Loucy (cell line): ENCODE measurements at regions not wholly inside any gene's neighbourhood (a gene's known extent, or its start where the extent isn't known, plus 50 kb on each side); places are given as distances from the start of the nearest gene placed in this dataset.
A peak's percentile ranks its signal among the peaks of the same experiment; 100 is the strongest.

Experiments
- H2AFZ ChIP-seq: fragments of 200-600 bp; sonication (generic); 2 replicates; pipeline ENCODE4 v1.6.0; 2016; ENCODE audit warnings: antibody characterized with exemption, mild to moderate bottlenecking, low read length, moderate library complexity
- H3F3A ChIP-seq: fragments of 200-600 bp; 2 replicates; pipeline ENCODE4 v1.6.0; 2016; ENCODE audit warnings: antibody characterized with exemption, low read depth, mild to moderate bottlenecking
- H3K27me3 ChIP-seq: fragments of 200-600 bp; sonication (generic); 2 replicates; pipeline ENCODE4 v1.6.1; 2014; ENCODE audit warnings: low read length, mild to moderate bottlenecking; ENCODE audit not compliant: insufficient read depth, poor library complexity, severe bottlenecking
- H3K36me3 ChIP-seq: fragments of 200-600 bp; sonication (generic); 2 replicates; pipeline ENCODE4 v1.6.1; 2016; ENCODE audit warnings: low read length; ENCODE audit not compliant: insufficient read depth
- H3K4me1 ChIP-seq: fragments of 200-600 bp; sonication (generic); 2 replicates; pipeline ENCODE4 v1.5.1; 2014; ENCODE audit warnings: low read length, mild to moderate bottlenecking; ENCODE audit not compliant: insufficient read depth, poor library complexity, severe bottlenecking
- H3K4me2 ChIP-seq: fragments of 200-600 bp; sonication (generic); 2 replicates; pipeline ENCODE4 v1.6.0; 2014; ENCODE audit warnings: antibody characterized with exemption, low read length, low read depth, mild to moderate bottlenecking; ENCODE audit not compliant: poor library complexity, severe bottlenecking
- H3K4me3 ChIP-seq: fragments of 200-600 bp; sonication (generic); 2 replicates; pipeline ENCODE4 v1.5.1; 2014; ENCODE audit warnings: low read length, mild to moderate bottlenecking, mixed read lengths; ENCODE audit not compliant: poor library complexity, severe bottlenecking
- H3K79me2 ChIP-seq: fragments of 200-600 bp; sonication (generic); 2 replicates; pipeline ENCODE4 v1.6.1; 2014; ENCODE audit warnings: low read length; ENCODE audit not compliant: insufficient read depth
- H3K9ac ChIP-seq: fragments of 200-600 bp; sonication (generic); 2 replicates; pipeline ENCODE4 v1.6.0; 2014; ENCODE audit warnings: mild to moderate bottlenecking, low read depth, low read length, moderate library complexity; ENCODE audit not compliant: poor library complexity, severe bottlenecking
- H3K9me2 ChIP-seq: fragments of 200-600 bp; sonication (generic); replicated peaks from 2 replicates; pipeline ENCODE4 v1.6.1; 2016; ENCODE audit warnings: low read depth, low read length, mixed read lengths
- H3K9me3 ChIP-seq: fragments of 200-600 bp; sonication (generic); 2 replicates; pipeline ENCODE4 v1.6.1; 2014; ENCODE audit warnings: mild to moderate bottlenecking, antibody characterized with exemption, low read length, low read depth; ENCODE audit not compliant: insufficient read depth
- H4K20me1 ChIP-seq: fragments of 200-600 bp; sonication (generic); 2 replicates; pipeline ENCODE4 v1.6.0; 2014; ENCODE audit warnings: antibody characterized with exemption, low read length, mild to moderate bottlenecking; ENCODE audit not compliant: insufficient read depth, poor library complexity, severe bottlenecking
- CTCF ChIP-seq: fragments of 200-600 bp; sonication (generic); conservative IDR thresholded peaks from 2 replicates; pipeline ENCODE4 v1.5.1; 2014; ENCODE audit warnings: mild to moderate bottlenecking, antibody characterized with exemption, low read length
- EZH2phosphoT487 ChIP-seq: fragments of 200-600 bp; IDR thresholded peaks from 2 replicates; pipeline ENCODE4 v1.6.1; 2018; ENCODE audit warnings: antibody characterized with exemption, mild to moderate bottlenecking, moderate library complexity, borderline replicate concordance

GRCh38 chr6:27706431-27706830, 205.8 kb downstream of the OR2B2 start:
- no peak for TF ChIP-seq EZH2phosphoT487
- no peak for TF ChIP-seq CTCF
- no peaks in the 10 kb centered on the region for H3K4me1 ChIP-seq
- H3K9ac ChIP-seq = no peak overlapping the region
- no peaks in the 10 kb centered on the region; the same call in 1 of the 2 replicates for H3K36me3 ChIP-seq
- H4K20me1 ChIP-seq = no peaks in the 10 kb centered on the region
- no peak overlapping the region for H2AFZ ChIP-seq
- no peaks in the 10 kb centered on the region for H3F3A ChIP-seq
- H3K4me2 ChIP-seq = no peak overlapping the region
- H3K4me3 ChIP-seq = no peak overlapping the region
- H3K9me3 ChIP-seq = no peaks in the 10 kb centered on the region
- no peaks in the 10 kb centered on the region for H3K9me2 ChIP-seq
- H3K79me2 ChIP-seq = no peaks in the 10 kb centered on the region
- no peaks in the 10 kb centered on the region for H3K27me3 ChIP-seq

- Histone ChIP-seq H3K4me1 (no peaks in the 10 kb centered on the region), H3K9ac (no peak overlapping the region), H3K9me2 (no peaks in the 10 kb centered on the region), H3F3A (no peaks in the 10 kb centered on the region), H3K79me2 (peaks cover under 1% of the 10 kb centered on the region; the same call in 1 of the 2 replicates), H3K4me2 (no peak overlapping the region), H3K36me3 (no peaks in the 10 kb centered on the region), H2AFZ (no peak overlapping the region), H3K4me3 (no peak overlapping the region), H4K20me1 (no peaks in the 10 kb centered on the region), H3K9me3 (no peaks in the 10 kb centered on the region), H3K27me3 (no peaks in the 10 kb centered on the region)
- TF ChIP-seq CTCF = no peak
Measured at GRCh38 chr6:27700337-27700736, 211.9 kb downstream of the OR2B2 start.

- Histone ChIP-seq H4K20me1 (no peaks in the 10 kb centered on the region), H3K9me2 (no peaks in the 10 kb centered on the region), H3K4me2 (peak overlapping the region; percentile 75), H3F3A (no peaks in the 10 kb centered on the region; the same call in 1 of the 2 replicates), H3K27me3 (no peaks in the 10 kb centered on the region), H3K9ac (peak overlapping the region; percentile 70), H3K9me3 (no peaks in the 10 kb centered on the region), H3K4me3 (peak overlapping the region; percentile 79), H3K4me1 (no peaks in the 10 kb centered on the region), H3K36me3 (no peaks in the 10 kb centered on the region), H2AFZ (peak overlapping the region; percentile 96), H3K79me2 (peaks cover 8% of the 10 kb centered on the region; the same call in 1 of the 2 replicates)
- TF ChIP-seq CTCF = no peak
- TF ChIP-seq EZH2phosphoT487 = no peak
Measured at GRCh38 chr6:27694547-27694874, 217.7 kb downstream of the OR2B2 start.
